ENCODE measurements at regions not wholly inside any gene's neighbourhood (a gene's known extent, or its start where the extent isn't known, plus 50 kb on each side); places are given as distances from the start of the nearest gene placed in this dataset.

GRCh38 chr9:27967210-27967609 is 393.9 kb upstream of the C9orf72 start:
- DNase-seq (ENCODE audit: extremely low spot score, insufficient read length, low read depth) (no peak), FAIRE-seq (no peak)

GRCh38 chr9:27977931-27978330 is 404.6 kb upstream of the C9orf72 start:
- DNase-seq (ENCODE audit: extremely low spot score, insufficient read length, low read depth) (no peak), FAIRE-seq (no peak)

GRCh38 chr9:27985714-27986113 is 412.4 kb upstream of the C9orf72 start:
- FAIRE-seq (no peak), DNase-seq (ENCODE audit: extremely low spot score, insufficient read length, low read depth) (no peak)

- FAIRE-seq, result no peak
- no peak for DNase-seq (ENCODE audit: extremely low spot score, insufficient read length, low read depth)
Measured at GRCh38 chr9:27990524-27990923, 417.2 kb upstream of the C9orf72 start.

- FAIRE-seq, result no peak
- DNase-seq (ENCODE audit: extremely low spot score, insufficient read length, low read depth), result no peak
Measured at GRCh38 chr9:27991221-27991620, 417.9 kb upstream of the C9orf72 start.

- FAIRE-seq, result no peak
- no peak for DNase-seq (ENCODE audit: extremely low spot score, insufficient read length, low read depth)
Measured at GRCh38 chr9:28001096-28001495, 427.8 kb upstream of the C9orf72 start.

- FAIRE-seq (no peak), DNase-seq (ENCODE audit: extremely low spot score, insufficient read length, low read depth) (no peak)
Measured at GRCh38 chr9:28004900-28005299, 431.6 kb upstream of the C9orf72 start.

GRCh38 chr9:28005779-28006178 is 432.5 kb upstream of the C9orf72 start:
- no peak for DNase-seq (ENCODE audit: extremely low spot score, insufficient read length, low read depth)
- FAIRE-seq, result no peak

- FAIRE-seq, result no peak
- DNase-seq (ENCODE audit: extremely low spot score, insufficient read length, low read depth), result no peak
Measured at GRCh38 chr9:28007097-28007817, 434.0 kb upstream of the C9orf72 start.

GRCh38 chr9:28014212-28014611 is 440.9 kb upstream of the C9orf72 start:
- no peak for FAIRE-seq
- DNase-seq (ENCODE audit: extremely low spot score, insufficient read length, low read depth), result no peak

- FAIRE-seq (no peak), DNase-seq (ENCODE audit: extremely low spot score, insufficient read length, low read depth) (no peak)
Measured at GRCh38 chr9:28024676-28025075, 451.4 kb upstream of the C9orf72 start.

- FAIRE-seq (no peak), DNase-seq (ENCODE audit: extremely low spot score, insufficient read length, low read depth) (no peak)
Measured at GRCh38 chr9:28025186-28025585, 451.9 kb upstream of the C9orf72 start.

GRCh38 chr9:28031521-28032267 is 458.4 kb upstream of the C9orf72 start:
- no peak for DNase-seq (ENCODE audit: extremely low spot score, insufficient read length, low read depth)
- FAIRE-seq, result no peak

- DNase-seq (ENCODE audit: extremely low spot score, insufficient read length, low read depth), result no peak
- FAIRE-seq, result no peak
Measured at GRCh38 chr9:28032268-28032590, 458.9 kb upstream of the C9orf72 start.

- no peak for DNase-seq (ENCODE audit: extremely low spot score, insufficient read length, low read depth)
- no peak for FAIRE-seq
Measured at GRCh38 chr9:28034242-28034641, 461.0 kb upstream of the C9orf72 start.

- FAIRE-seq (no peak), DNase-seq (ENCODE audit: extremely low spot score, insufficient read length, low read depth) (no peak)
Measured at GRCh38 chr9:28037968-28038367, 464.7 kb upstream of the C9orf72 start.

- FAIRE-seq, result no peak
- DNase-seq (ENCODE audit: extremely low spot score, insufficient read length, low read depth), result no peak
Measured at GRCh38 chr9:28045051-28045450, 471.8 kb upstream of the C9orf72 start.

- FAIRE-seq (no peak), DNase-seq (ENCODE audit: extremely low spot score, insufficient read length, low read depth) (no peak)
Measured at GRCh38 chr9:28050046-28050445, 476.8 kb upstream of the C9orf72 start.

- DNase-seq (ENCODE audit: extremely low spot score, insufficient read length, low read depth) (no peak), FAIRE-seq (no peak)
Measured at GRCh38 chr9:28050941-28051340, 477.7 kb upstream of the C9orf72 start.

GRCh38 chr9:28051559-28052503 is 478.6 kb upstream of the C9orf72 start:
- FAIRE-seq (no peak), DNase-seq (ENCODE audit: extremely low spot score, insufficient read length, low read depth) (no peak)

Data from GM18507 (cell line).